Fibroblast of lung (primary cell): ENCODE measurements at regions not wholly inside any gene's neighbourhood (a gene's known extent, or its start where the extent isn't known, plus 50 kb on each side); places are given as distances from the start of the nearest gene placed in this dataset.

Experiments used
- DNase-seq, 2 donors: peaks; one replicate each; pipeline versions ENCODE4 v3.0.0 to v3.0.0-alpha.2; 2010; ENCODE audit warnings: low read depth in 2 of 2
- H2AFZ ChIP-seq: 2 replicates; pipeline ENCODE4 v1.5.1; 2012; ENCODE audit warnings: low read length, control low read depth, inconsistent platforms
- H3K27ac ChIP-seq: 2 replicates; pipeline ENCODE4 v1.5.1; 2011; ENCODE audit warnings: low read length, control low read depth; ENCODE audit not compliant: insufficient read depth
- H3K27me3 ChIP-seq: 2 replicates; pipeline ENCODE4 v1.5.1; 2011; ENCODE audit warnings: mild to moderate bottlenecking, low read length; ENCODE audit not compliant: control insufficient read depth, insufficient read depth
- H3K36me3 ChIP-seq: 2 replicates; pipeline ENCODE4 v1.5.1; 2011; ENCODE audit warnings: low read length; ENCODE audit not compliant: control insufficient read depth, insufficient read depth
- H3K4me1 ChIP-seq: 2 replicates; pipeline ENCODE4 v1.5.1; 2011; ENCODE audit warnings: low read length; ENCODE audit not compliant: control insufficient read depth, insufficient read depth; ENCODE audit errors: extremely low read depth
- H3K4me2 ChIP-seq: 2 replicates; pipeline ENCODE4 v1.5.1; 2011; ENCODE audit warnings: low read length, control low read depth; ENCODE audit not compliant: insufficient read depth; ENCODE audit errors: extremely low read depth
- H3K4me3 ChIP-seq, 4 experiments: fragments of 200-600 bp in 1 of 4; sonication (generic) in 1 of 4; replicated peaks in 1 of 4; 2 replicates each; pipeline ENCODE4 v1.5.1; 2011 to 2016; ENCODE audit warnings: low read length in 4 of 4, low read depth in 3 of 4, mild to moderate bottlenecking in 3 of 4, control low read depth in 2 of 4, inconsistent platforms in 1 of 4, mixed read lengths in 1 of 4; ENCODE audit not compliant: insufficient read depth in 1 of 4; ENCODE audit errors: control extremely low read depth in 1 of 4
- H3K79me2 ChIP-seq: 2 replicates; pipeline ENCODE4 v1.5.1; 2012; ENCODE audit warnings: mild to moderate bottlenecking, low read length, inconsistent platforms; ENCODE audit not compliant: control insufficient read depth, insufficient read depth
- H3K9ac ChIP-seq: 2 replicates; pipeline ENCODE4 v1.5.1; 2011; ENCODE audit warnings: mild to moderate bottlenecking, low read length, control low read depth; ENCODE audit not compliant: insufficient read depth
- H3K9me3 ChIP-seq: 2 replicates; pipeline ENCODE4 v1.5.1; 2012; ENCODE audit warnings: low read depth, low read length; ENCODE audit not compliant: control insufficient read depth, insufficient read depth
- H4K20me1 ChIP-seq: 2 replicates; pipeline ENCODE4 v1.5.1; 2011; ENCODE audit warnings: low read length; ENCODE audit not compliant: control insufficient read depth, insufficient read depth; ENCODE audit errors: extremely low read depth
- CTCF ChIP-seq, 2 donors: IDR thresholded peaks in 1 of 2; conservative IDR thresholded peaks in 1 of 2; 1 replicate in 1 of 2; 2 replicates in 1 of 2; pipeline ENCODE4 v1.5.1; 2011 to 2012; ENCODE audit warnings: low read length in 2 of 2, control low read depth in 1 of 2, inconsistent platforms in 1 of 2, low read depth in 1 of 2, mild to moderate bottlenecking in 1 of 2
- EZH2 ChIP-seq: IDR thresholded peaks from 2 replicates; pipeline ENCODE4 v1.5.1; 2012; ENCODE audit warnings: low read length, control low read depth, mild to moderate bottlenecking; ENCODE audit errors: missing control alignments

- Histone ChIP-seq H3K4me1 (no peaks in the 10 kb centered on the region), H3K9me3 (no peaks in the 10 kb centered on the region), H3K9ac (no peak overlapping the region), H3K4me2 (no peak overlapping the region), H2AFZ (no peak overlapping the region), H3K79me2 (no peaks in the 10 kb centered on the region), H3K27ac (no peak overlapping the region), H4K20me1 (no peaks in the 10 kb centered on the region), H3K27me3 (no peaks in the 10 kb centered on the region), H3K36me3 (no peaks in the 10 kb centered on the region), H3K4me3 (no peak overlapping the region)
- DNase-seq, result no peak
- TF ChIP-seq CTCF (conservative IDR thresholded peaks at IDR 0.05 in 1 of 2, IDR thresholded peaks at IDR 0.05 in 1 of 2; ENCODE audit: low read depth in 1 of 2, low read length in 2 of 2) (no peak), EZH2 (no peak)
Observed at GRCh38 chrX:129000018-129000417, 523.3 kb downstream of the SMARCA1 start.

GRCh38 chrX:128992107-128992971 lies 531.0 kb downstream of the SMARCA1 start:
- no peaks in the 10 kb centered on the region for H4K20me1 ChIP-seq
- DNase-seq, result no peak
- no peak for TF ChIP-seq CTCF (conservative IDR thresholded peaks at IDR 0.05 in 1 of 2, IDR thresholded peaks at IDR 0.05 in 1 of 2; ENCODE audit: low read depth in 1 of 2, low read length in 2 of 2)
- no peak for TF ChIP-seq EZH2
- no peaks in the 10 kb centered on the region for H3K79me2 ChIP-seq
- no peaks in the 10 kb centered on the region for H3K36me3 ChIP-seq
- no peak overlapping the region for H3K27ac ChIP-seq
- no peak overlapping the region for H3K4me3 ChIP-seq
- no peak overlapping the region for H3K4me2 ChIP-seq
- H2AFZ ChIP-seq, result no peak overlapping the region
- no peaks in the 10 kb centered on the region for H3K4me1 ChIP-seq
- no peaks in the 10 kb centered on the region for H3K9me3 ChIP-seq
- H3K27me3 ChIP-seq, result no peaks in the 10 kb centered on the region
- H3K9ac ChIP-seq, result no peak overlapping the region

GRCh38 chrX:128975745-128976144 lies 547.5 kb downstream of the SMARCA1 start:
- H3K9ac ChIP-seq, result no peak overlapping the region
- no peak for DNase-seq
- H3K36me3 ChIP-seq, result no peaks in the 10 kb centered on the region
- H4K20me1 ChIP-seq, result no peaks in the 10 kb centered on the region
- no peak overlapping the region for H2AFZ ChIP-seq
- H3K79me2 ChIP-seq, result no peaks in the 10 kb centered on the region
- H3K9me3 ChIP-seq, result no peaks in the 10 kb centered on the region
- no peak overlapping the region for H3K4me2 ChIP-seq
- no peak for TF ChIP-seq EZH2
- no peak for TF ChIP-seq CTCF (conservative IDR thresholded peaks at IDR 0.05 in 1 of 2, IDR thresholded peaks at IDR 0.05 in 1 of 2; ENCODE audit: low read depth in 1 of 2, low read length in 2 of 2)
- no peaks in the 10 kb centered on the region for H3K4me1 ChIP-seq
- H3K27ac ChIP-seq, result no peak overlapping the region
- no peak overlapping the region for H3K4me3 ChIP-seq
- H3K27me3 ChIP-seq, result no peaks in the 10 kb centered on the region
